ENCODE measurements at regions not wholly inside any gene's neighbourhood (a gene's known extent, or its start where the extent isn't known, plus 50 kb on each side); places are given as distances from the start of the nearest gene placed in this dataset.

DNA sequence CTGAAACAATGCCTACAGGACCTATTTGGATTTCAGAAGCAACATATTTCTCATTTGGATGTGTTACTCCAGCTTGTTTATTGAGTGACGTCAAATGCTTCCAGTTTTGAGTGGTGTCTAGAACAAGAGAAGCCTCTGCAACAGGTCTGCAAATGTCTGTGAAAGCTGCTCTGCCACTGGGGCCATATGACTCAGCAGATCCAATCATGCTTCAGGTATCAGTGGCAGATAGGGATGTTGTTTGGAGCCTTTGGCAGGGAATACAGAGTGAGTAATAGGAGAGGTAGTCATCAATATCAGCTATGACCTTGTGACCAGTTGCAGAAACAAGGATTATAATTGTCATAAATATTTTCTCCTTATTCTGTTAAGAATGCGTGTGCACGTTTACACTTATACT, 141.1 kb upstream of the ZXDA start:
- H3K9me3 ChIP-seq = no peaks in the 10 kb centered on the region
- intact Hi-C loops (cut with DNase I; ENCODE audit: low total_unique reads) = no loop called here
- no peak overlapping the region for H3K4me3 ChIP-seq
- no peak for DNase-seq
- no peaks in the 10 kb centered on the region for H3K4me1 ChIP-seq
- H3K27ac ChIP-seq = no peak overlapping the region
- no peaks in the 10 kb centered on the region for H3K27me3 ChIP-seq
- no peaks in the 10 kb centered on the region for H3K36me3 ChIP-seq (ENCODE audit: low read depth, missing control alignments)
- no peak for TF ChIP-seq CTCF (IDR thresholded peaks at IDR 0.05)
- no peak for TF ChIP-seq POLR2A (IDR thresholded peaks at IDR 0.05)
- 44 to 72% methylated on average over 3 of the region's 3 CpGs for WGBS, 2 donors

DNA sequence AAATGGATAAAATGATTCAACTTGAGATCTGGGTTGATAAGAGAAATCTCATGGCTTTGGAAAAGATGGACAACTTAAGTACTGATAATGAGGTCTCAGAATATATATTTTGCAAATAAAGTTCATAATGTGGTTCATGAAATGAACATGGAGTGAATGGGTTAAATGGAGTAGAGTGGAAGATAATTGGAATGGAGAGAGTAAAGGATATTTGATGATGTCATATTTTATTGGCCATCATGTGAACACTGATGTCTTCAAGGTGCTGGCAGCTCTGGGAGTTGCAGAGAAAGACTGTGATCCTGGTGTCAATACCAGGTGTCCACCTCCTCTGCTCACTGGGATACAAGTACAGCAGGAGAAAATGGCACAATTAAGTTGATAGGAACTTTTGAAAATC, 133.9 kb upstream of the ZXDA start:
- H3K36me3 ChIP-seq (ENCODE audit: low read depth, missing control alignments) = no peaks in the 10 kb centered on the region
- TF ChIP-seq POLR2A (IDR thresholded peaks at IDR 0.05) (no peak), CTCF (IDR thresholded peaks at IDR 0.05) (no peak)

GRCh38 chrX:58025979-58026378, 115.7 kb upstream of the ZXDA start:
- H3K4me1 ChIP-seq = no peaks in the 10 kb centered on the region
- WGBS, 2 donors = 8% methylated on average over 5 of the region's 5 CpGs
- H3K27ac ChIP-seq = no peak overlapping the region
- intact Hi-C loops (cut with DNase I; ENCODE audit: low total_unique reads) = no loop called here
- no peaks in the 10 kb centered on the region for H3K36me3 ChIP-seq (ENCODE audit: low read depth, missing control alignments)
- H3K4me3 ChIP-seq = no peak overlapping the region
- TF ChIP-seq CTCF (IDR thresholded peaks at IDR 0.05) (peak in 1 of 3 experiments; percentile 28), POLR2A (IDR thresholded peaks at IDR 0.05) (no peak)
- no peaks in the 10 kb centered on the region for H3K27me3 ChIP-seq
- peak; percentile 38 for DNase-seq
- no peaks in the 10 kb centered on the region for H3K9me3 ChIP-seq

More for the DNA sequence above, 133.9 kb upstream of the ZXDA start:
- Histone ChIP-seq H3K4me3 (no peak overlapping the region), H3K27ac (no peak overlapping the region), H3K9me3 (no peaks in the 10 kb centered on the region), H3K4me1 (no peaks in the 10 kb centered on the region), H3K27me3 (no peaks in the 10 kb centered on the region)
- DNase-seq = no peak
- intact Hi-C loops (cut with DNase I; ENCODE audit: low total_unique reads) = no loop called here

DNA sequence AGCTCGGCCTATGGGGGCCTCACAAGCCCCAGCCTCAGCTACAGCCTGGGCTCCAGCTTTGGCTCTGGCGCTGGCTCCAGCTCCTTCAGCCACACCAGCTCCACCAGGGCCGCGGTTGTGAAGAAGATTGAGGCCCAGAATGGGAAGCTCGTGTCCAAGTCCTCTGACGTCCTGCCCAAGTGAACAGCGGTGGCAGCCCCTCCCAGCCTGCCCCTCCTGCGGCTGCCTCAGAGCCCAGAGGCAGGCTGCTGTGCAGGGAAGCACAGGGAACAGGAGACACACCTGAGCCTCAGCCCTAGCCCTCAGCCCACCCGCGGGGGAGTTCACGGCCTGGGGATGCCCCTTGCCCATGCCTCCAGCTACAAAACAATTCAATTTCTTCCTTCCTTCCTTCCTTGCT, 75.7 kb upstream of the ZXDA start:
- no peak for DNase-seq
- Histone ChIP-seq H3K27ac (no peak overlapping the region), H3K4me1 (no peaks in the 10 kb centered on the region), H3K36me3 (ENCODE audit: low read depth, missing control alignments) (no peaks in the 10 kb centered on the region), H3K9me3 (no peaks in the 10 kb centered on the region), H3K27me3 (no peaks in the 10 kb centered on the region), H3K4me3 (no peak overlapping the region)
- 46 to 80% methylated on average over 3 to 9 of the region's 11 CpGs for WGBS, 2 donors
- TF ChIP-seq CTCF (IDR thresholded peaks at IDR 0.05) (no peak), POLR2A (IDR thresholded peaks at IDR 0.05) (no peak)
- intact Hi-C loops (cut with DNase I; ENCODE audit: low total_unique reads) = no loop called here

GRCh38 chrX:57984620-57985019, 74.4 kb upstream of the ZXDA start:
- DNase-seq = no peak
- no peaks in the 10 kb centered on the region for H3K27me3 ChIP-seq
- H3K4me3 ChIP-seq = no peak overlapping the region
- TF ChIP-seq POLR2A (IDR thresholded peaks at IDR 0.05) = no peak
- TF ChIP-seq CTCF (IDR thresholded peaks at IDR 0.05) = no peak
- no peaks in the 10 kb centered on the region for H3K36me3 ChIP-seq (ENCODE audit: low read depth, missing control alignments)
- WGBS, 2 donors = 70% methylated on average over 2 of the region's 3 CpGs; no CpG with 5 or more reads in 1 of the 2 donors
- H3K4me1 ChIP-seq = no peaks in the 10 kb centered on the region
- H3K27ac ChIP-seq = no peak overlapping the region
- no peaks in the 10 kb centered on the region for H3K9me3 ChIP-seq
- intact Hi-C loops (cut with DNase I; ENCODE audit: low total_unique reads) = no loop called here
